Adrenal gland (tissue), 9 donors: ENCODE measurements at regions not wholly inside any gene's neighbourhood (a gene's known extent, or its start where the extent isn't known, plus 50 kb on each side); places are given as distances from the start of the nearest gene placed in this dataset.
"Not testable (repeated sequence)": the region's sequence is repeated elsewhere in the genome, so short reads cannot be mapped to it uniquely, and the experiment has no call there.

Experiments used
- DNase-seq, 7 donors: peaks; one replicate each; pipeline ENCODE4 v3.0.0-alpha.2; 2019 to 2020
- H3K27ac ChIP-seq, 5 donors: fragments of 200-600 bp; sonication (generic) in 4 of 5; 1 replicate in 3 of 5; 2 replicates in 2 of 5; pipeline versions ENCODE4 v1.5.1 to v1.8.0; 2016 to 2020; ENCODE audit warnings: mild to moderate bottlenecking in 1 of 5
- H3K27me3 ChIP-seq: fragments of 200-600 bp; 2 replicates; pipeline ENCODE4 v1.8.0; 2021
- H3K36me3 ChIP-seq, 2 donors: fragments of 200-600 bp; replicated peaks in 1 of 2; 1 replicate in 1 of 2; 2 replicates in 1 of 2; pipeline versions ENCODE4 v1.5.1 to v1.8.0; 2018 to 2022
- H3K4me1 ChIP-seq, 2 donors: fragments of 200-600 bp; replicated peaks in 1 of 2; 1 replicate in 1 of 2; 2 replicates in 1 of 2; pipeline versions ENCODE4 v1.5.1 to v1.8.0; 2018 to 2021
- H3K4me3 ChIP-seq, 4 donors: fragments of 200-600 bp; sonication (generic) in 3 of 4; one replicate each; pipeline ENCODE4 v1.5.1; 2016 to 2018
- H3K9me3 ChIP-seq, 3 donors: fragments of 200-600 bp; sonication (generic) in 1 of 3; replicated peaks in 1 of 3; 1 replicate in 2 of 3; 2 replicates in 1 of 3; pipeline versions ENCODE4 v1.5.1 to v1.8.0; 2016 to 2021
- CTCF ChIP-seq, 6 experiments: fragments of 450-650 bp in 4 of 6; fragments of 200-600 bp in 2 of 6; sonication (generic) in 1 of 6; IDR thresholded peaks; 1 replicate in 5 of 6; 2 replicates in 1 of 6; pipeline versions ENCODE4 v1.5.1 to v1.8.0; 2016 to 2021; ENCODE audit warnings: antibody characterized with exemption in 6 of 6, mild to moderate bottlenecking in 2 of 6, moderate library complexity in 1 of 6
- POLR2A ChIP-seq, 2 donors: fragments of 450-650 bp; IDR thresholded peaks; one replicate each; pipeline ENCODE4 v1.6.1; 2017; ENCODE audit warnings: antibody characterized with exemption in 2 of 2, mild to moderate bottlenecking in 2 of 2, moderate library complexity in 1 of 2
- WGBS, 4 donors: extraction: QIAGEN DNeasy Blood & Tissue Kit in 2 of 4; methylation state at CpG; one replicate each; pipeline versions ENCODE4 v1.1.5 to v1.1.7; 2013 to 2017; 5-methylcytosine and 5-hydroxymethylcytosine counted together
- intact Hi-C, 2 donors: fragments of 100-400 bp; cut with DNase I; formaldehyde crosslinking; loops; one replicate each; pipeline versions ENCODE4 v1.14.1 to v1.15.0; 2022 to 2023
- donor health status: healthy with polysubstance abuse.
- donor health status: Bipolar disorder and iron deficiency.
- donor health status: DM: yes; HTN: yes; CAD: no.
- donor health status: DM: no; HTN: no; CAD: no.
- donor health status: DM: no; HTN: no; CAD: no.

DNA sequence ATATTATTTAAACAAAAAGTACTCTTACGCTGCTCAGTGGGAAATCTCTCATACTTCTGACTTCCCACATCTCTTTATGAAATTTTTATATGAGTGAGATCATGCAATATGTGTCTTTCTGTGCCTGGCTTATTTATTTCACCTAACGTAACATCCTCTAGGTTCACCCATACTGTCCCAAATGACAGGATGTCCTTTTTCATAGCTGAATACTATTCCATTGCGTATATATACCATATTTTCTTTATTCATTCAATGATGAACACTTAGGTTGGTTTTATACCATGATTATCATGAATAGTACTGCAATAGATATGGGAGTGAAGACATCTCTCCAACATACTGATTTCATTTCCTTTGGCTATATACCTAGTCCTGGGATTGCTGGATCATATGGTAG lies 57.8 kb upstream of the TPP2 start:
- Histone ChIP-seq H3K4me1 (no peaks in the 10 kb centered on the region), H3K27ac (no peak overlapping the region), H3K36me3 (no peaks in the 10 kb centered on the region), H3K4me3 (no peak overlapping the region), H3K27me3 (no peaks in the 10 kb centered on the region), H3K9me3 (no peaks in the 10 kb centered on the region)
- WGBS, 4 donors = 81 to 93% (median 85%) methylated on average over 3 of the region's 3 CpGs
- DNase-seq = no peak
- TF ChIP-seq POLR2A (IDR thresholded peaks at IDR 0.05) (no peak), CTCF (IDR thresholded peaks at IDR 0.05) (no peak)
- intact Hi-C loops = no loop called here

GRCh38 chr13:102536695-102537485 lies 59.9 kb upstream of the TPP2 start:
- no peak overlapping the region for H3K4me3 ChIP-seq
- H3K36me3 ChIP-seq = no peaks in the 10 kb centered on the region
- intact Hi-C loops = no loop called here
- no peak overlapping the region for H3K27ac ChIP-seq
- no peak for DNase-seq
- 63 to 67% (median 65%) methylated on average over 7 to 8 of the region's 8 CpGs for WGBS, 4 donors
- no peaks in the 10 kb centered on the region for H3K27me3 ChIP-seq
- TF ChIP-seq CTCF (IDR thresholded peaks at IDR 0.05) (no peak), POLR2A (IDR thresholded peaks at IDR 0.05) (no peak)
- H3K4me1 ChIP-seq = no peaks in the 10 kb centered on the region
- H3K9me3 ChIP-seq = no peaks in the 10 kb centered on the region

DNA sequence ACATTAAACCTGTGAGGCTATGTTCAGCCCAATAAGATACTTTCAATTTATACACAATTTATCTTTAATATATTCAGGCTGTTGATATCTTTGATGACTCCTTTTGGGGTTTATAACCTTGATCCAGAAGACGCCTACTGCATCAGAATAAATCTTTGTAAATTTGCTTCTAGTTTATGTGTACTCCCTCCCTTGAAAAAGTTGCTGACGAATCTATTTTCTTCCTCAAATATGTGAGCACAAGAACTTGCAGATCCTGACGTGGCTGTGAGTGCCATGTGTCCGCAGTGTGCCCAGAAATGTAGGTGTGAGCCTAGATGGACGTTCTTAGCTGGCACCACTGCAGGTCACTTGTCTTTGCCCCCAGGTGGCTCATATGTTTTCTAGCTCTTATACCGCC lies 60.6 kb upstream of the TPP2 start:
- Histone ChIP-seq H3K27ac (no peak overlapping the region), H3K4me1 (no peaks in the 10 kb centered on the region), H3K4me3 (no peak overlapping the region), H3K27me3 (no peaks in the 10 kb centered on the region), H3K36me3 (no peaks in the 10 kb centered on the region), H3K9me3 (no peaks in the 10 kb centered on the region)
- TF ChIP-seq POLR2A (IDR thresholded peaks at IDR 0.05) (no peak), CTCF (IDR thresholded peaks at IDR 0.05) (no peak)
- no peak for DNase-seq
- WGBS, 4 donors = 63 to 66% (median 65%) methylated on average over 6 of the region's 6 CpGs
- intact Hi-C loops = no loop called here

DNA sequence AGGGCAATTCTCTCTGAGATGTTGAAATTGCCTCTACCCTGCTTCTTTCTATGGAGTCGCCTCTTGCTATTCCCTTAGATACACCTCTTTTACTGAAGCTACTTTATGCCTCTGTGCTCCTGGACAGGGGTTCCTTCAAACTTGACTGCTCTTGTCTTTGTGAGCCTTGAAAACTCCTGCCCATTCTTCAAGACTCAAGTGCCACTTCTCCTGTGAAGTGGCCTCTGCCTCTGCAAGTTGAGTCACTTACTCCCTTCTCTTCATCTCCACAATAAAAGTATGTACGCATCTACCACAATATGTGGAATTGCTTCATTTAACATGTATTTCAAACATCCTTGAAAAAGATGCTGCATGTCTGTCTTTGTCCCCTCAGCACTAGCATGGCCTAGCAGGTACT lies 66.0 kb upstream of the TPP2 start:
- Histone ChIP-seq H3K4me1 (no peaks in the 10 kb centered on the region), H3K36me3 (no peaks in the 10 kb centered on the region), H3K9me3 (no peaks in the 10 kb centered on the region), H3K27ac (no peak overlapping the region), H3K4me3 (no peak overlapping the region), H3K27me3 (no peaks in the 10 kb centered on the region)
- DNase-seq = no peak
- 72 to 92% (median 89%) methylated on average over 2 of the region's 2 CpGs for WGBS, 4 donors
- intact Hi-C loops = loop anchor here in 1 of 2 donors (2.0 kb wide), 1 partner anchor 14 kb away; no protein-coding TSS in a partner anchor
- TF ChIP-seq CTCF (IDR thresholded peaks at IDR 0.05) (no peak), POLR2A (IDR thresholded peaks at IDR 0.05) (no peak)

GRCh38 chr13:102522251-102522650 lies 74.5 kb upstream of the TPP2 start:
- H3K4me1 ChIP-seq, DNase-seq, H3K27ac ChIP-seq, H3K36me3 ChIP-seq, H3K9me3 ChIP-seq, H3K27me3 ChIP-seq, H3K4me3 ChIP-seq, intact Hi-C loops: not testable (repeated sequence)
- WGBS, 4 donors = 78 to 95% (median 83%) methylated on average over 4 to 8 of the region's 8 CpGs
